ENCODE measurements at regions not wholly inside any gene's neighbourhood (a gene's known extent, or its start where the extent isn't known, plus 50 kb on each side); places are given as distances from the start of the nearest gene placed in this dataset.

DNA sequence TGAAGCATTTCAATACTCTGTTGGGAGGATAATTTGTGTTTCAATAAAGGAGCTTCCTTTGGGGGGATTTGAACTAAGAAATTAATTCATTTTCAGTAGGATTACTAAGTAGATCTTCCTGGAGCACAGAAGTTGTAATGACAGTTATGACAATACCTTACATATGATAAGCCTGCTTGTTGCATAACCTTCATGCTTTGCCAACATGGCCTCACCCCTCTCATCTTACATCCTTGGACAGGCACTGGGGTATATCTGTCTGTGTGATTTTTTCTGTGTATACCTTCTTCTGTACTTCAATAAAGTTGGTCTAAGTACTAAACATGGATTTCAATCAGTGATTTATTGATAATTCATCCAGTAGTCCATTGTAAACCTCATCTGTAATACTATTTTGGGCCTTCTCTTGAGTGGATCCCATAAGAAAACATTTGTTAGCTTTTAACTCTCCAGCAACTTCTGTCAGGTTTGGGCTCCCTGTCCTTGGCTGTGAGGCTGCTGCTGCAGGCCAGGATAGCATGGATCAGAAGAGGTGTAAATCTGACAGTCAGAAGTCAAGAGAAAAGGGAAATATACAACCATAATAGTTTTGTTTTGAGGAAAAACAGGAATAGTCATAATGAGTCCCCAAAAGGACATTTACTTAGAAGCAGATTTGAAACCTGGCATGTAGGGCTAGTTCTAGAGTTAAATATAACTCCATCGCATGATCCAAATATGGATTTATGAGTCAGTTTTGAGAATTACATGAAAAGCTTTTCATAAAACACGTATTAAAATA lies 422.2 kb downstream of the KLF5 start:
- TF ChIP-seq, protein P1, sequence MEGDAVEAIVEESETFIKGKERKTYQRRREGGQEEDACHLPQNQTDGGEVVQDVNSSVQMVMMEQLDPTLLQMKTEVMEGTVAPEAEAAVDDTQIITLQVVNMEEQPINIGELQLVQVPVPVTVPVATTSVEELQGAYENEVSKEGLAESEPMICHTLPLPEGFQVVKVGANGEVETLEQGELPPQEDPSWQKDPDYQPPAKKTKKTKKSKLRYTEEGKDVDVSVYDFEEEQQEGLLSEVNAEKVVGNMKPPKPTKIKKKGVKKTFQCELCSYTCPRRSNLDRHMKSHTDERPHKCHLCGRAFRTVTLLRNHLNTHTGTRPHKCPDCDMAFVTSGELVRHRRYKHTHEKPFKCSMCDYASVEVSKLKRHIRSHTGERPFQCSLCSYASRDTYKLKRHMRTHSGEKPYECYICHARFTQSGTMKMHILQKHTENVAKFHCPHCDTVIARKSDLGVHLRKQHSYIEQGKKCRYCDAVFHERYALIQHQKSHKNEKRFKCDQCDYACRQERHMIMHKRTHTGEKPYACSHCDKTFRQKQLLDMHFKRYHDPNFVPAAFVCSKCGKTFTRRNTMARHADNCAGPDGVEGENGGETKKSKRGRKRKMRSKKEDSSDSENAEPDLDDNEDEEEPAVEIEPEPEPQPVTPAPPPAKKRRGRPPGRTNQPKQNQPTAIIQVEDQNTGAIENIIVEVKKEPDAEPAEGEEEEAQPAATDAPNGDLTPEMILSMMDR (IDR thresholded peaks at IDR 0.05), result no peak
- TF ChIP-seq JUN (CRISPR knock-in tag; IDR thresholded peaks at IDR 0.05) (no peak), ATF3 (CRISPR knock-in tag; conservative IDR thresholded peaks at IDR 0.05) (no peak), MLX (CRISPR knock-in tag; IDR thresholded peaks at IDR 0.05) (no peak), IRF1 (CRISPR knock-in tag; IDR thresholded peaks at IDR 0.05) (no peak), ZNF512 (CRISPR knock-in tag; IDR thresholded peaks at IDR 0.05; ENCODE audit: borderline replicate concordance) (no peak), SP1 (CRISPR knock-in tag; conservative IDR thresholded peaks at IDR 0.05) (no peak), FOXK1 (CRISPR knock-in tag; IDR thresholded peaks at IDR 0.05) (no peak), MAX (CRISPR knock-in tag; IDR thresholded peaks at IDR 0.05) (no peak), ZNF423 (CRISPR knock-in tag; IDR thresholded peaks at IDR 0.05) (no peak), ESRRA (CRISPR knock-in tag; IDR thresholded peaks at IDR 0.05; ENCODE audit: borderline replicate concordance) (no peak), E2F1 (CRISPR knock-in tag; IDR thresholded peaks at IDR 0.05) (no peak), FOXP1 (CRISPR knock-in tag; IDR thresholded peaks at IDR 0.05; ENCODE audit: borderline replicate concordance) (no peak)
- TF ChIP-seq, protein P2, sequence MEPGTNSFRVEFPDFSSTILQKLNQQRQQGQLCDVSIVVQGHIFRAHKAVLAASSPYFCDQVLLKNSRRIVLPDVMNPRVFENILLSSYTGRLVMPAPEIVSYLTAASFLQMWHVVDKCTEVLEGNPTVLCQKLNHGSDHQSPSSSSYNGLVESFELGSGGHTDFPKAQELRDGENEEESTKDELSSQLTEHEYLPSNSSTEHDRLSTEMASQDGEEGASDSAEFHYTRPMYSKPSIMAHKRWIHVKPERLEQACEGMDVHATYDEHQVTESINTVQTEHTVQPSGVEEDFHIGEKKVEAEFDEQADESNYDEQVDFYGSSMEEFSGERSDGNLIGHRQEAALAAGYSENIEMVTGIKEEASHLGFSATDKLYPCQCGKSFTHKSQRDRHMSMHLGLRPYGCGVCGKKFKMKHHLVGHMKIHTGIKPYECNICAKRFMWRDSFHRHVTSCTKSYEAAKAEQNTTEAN (CRISPR knock-in tag; IDR thresholded peaks at IDR 0.05), result no peak

Data from WTC11 (cell line).